GM23248 (cell line): ENCODE measurements at regions not wholly inside any gene's neighbourhood (a gene's known extent, or its start where the extent isn't known, plus 50 kb on each side); places are given as distances from the start of the nearest gene placed in this dataset.

Source experiments
- DNase-seq: peaks from one replicate; pipeline ENCODE4 v3.0.0-alpha.2; 2015
- H2AFZ ChIP-seq: fragments of 200-600 bp; sonication (generic); 2 replicates; pipeline ENCODE4 v1.6.1; 2016; ENCODE audit warnings: antibody characterized with exemption
- H3F3A ChIP-seq: fragments of 200-600 bp; sonication (generic); 2 replicates; pipeline ENCODE4 v1.6.1; 2016; ENCODE audit warnings: mild to moderate bottlenecking, antibody characterized with exemption, mixed run types; ENCODE audit not compliant: insufficient read depth
- H3K27ac ChIP-seq: fragments of 200-600 bp; sonication (generic); 2 replicates; pipeline ENCODE4 v1.5.1; 2016; ENCODE audit warnings: mild to moderate bottlenecking
- H3K27me3 ChIP-seq: fragments of 200-600 bp; sonication (generic); replicated peaks from 2 replicates; pipeline ENCODE4 v1.6.1; 2016; ENCODE audit warnings: mild to moderate bottlenecking; ENCODE audit not compliant: insufficient read depth
- H3K36me3 ChIP-seq: fragments of 200-600 bp; sonication (generic); 2 replicates; pipeline ENCODE4 v1.6.1; 2016; ENCODE audit warnings: low read depth, mild to moderate bottlenecking
- H3K4me1 ChIP-seq: fragments of 200-600 bp; sonication (generic); 2 replicates; pipeline ENCODE4 v1.6.1; 2016; ENCODE audit warnings: mild to moderate bottlenecking; ENCODE audit not compliant: insufficient read depth
- H3K4me2 ChIP-seq: fragments of 200-600 bp; sonication (generic); one replicate; pipeline ENCODE4 v1.6.1; 2016; ENCODE audit warnings: mild to moderate bottlenecking; ENCODE audit not compliant: unreplicated experiment
- H3K4me3 ChIP-seq: fragments of 200-600 bp; sonication (generic); 2 replicates; pipeline ENCODE4 v1.5.1; 2016; ENCODE audit warnings: mild to moderate bottlenecking
- H3K79me2 ChIP-seq: fragments of 200-600 bp; sonication (generic); 2 replicates; pipeline ENCODE4 v1.6.1; 2016; ENCODE audit warnings: mild to moderate bottlenecking; ENCODE audit not compliant: insufficient read depth
- H3K9ac ChIP-seq: fragments of 200-600 bp; sonication (generic); 2 replicates; pipeline ENCODE4 v1.6.1; 2016; ENCODE audit warnings: mild to moderate bottlenecking
- H3K9me2 ChIP-seq: fragments of 200-600 bp; sonication (generic); 2 replicates; pipeline ENCODE4 v1.6.1; 2016; ENCODE audit warnings: mixed run types, mild to moderate bottlenecking, moderate library complexity; ENCODE audit not compliant: insufficient read depth
- H3K9me3 ChIP-seq: fragments of 200-600 bp; sonication (generic); one replicate; pipeline ENCODE4 v1.6.1; 2017; ENCODE audit warnings: low read depth
- H4K20me1 ChIP-seq: fragments of 200-600 bp; sonication (generic); 2 replicates; pipeline ENCODE4 v1.6.0; 2016; ENCODE audit not compliant: insufficient read depth
- EZH2 ChIP-seq: fragments of 200-600 bp; sonication (generic); IDR thresholded peaks from 2 replicates; pipeline ENCODE4 v1.6.1; 2018; ENCODE audit warnings: antibody characterized with exemption, mild to moderate bottlenecking; ENCODE audit not compliant: insufficient read depth, poor library complexity, severe bottlenecking
- EZH2phosphoT487 ChIP-seq: fragments of 200-600 bp; sonication (generic); IDR thresholded peaks from 2 replicates; pipeline ENCODE4 v1.6.1; 2018; ENCODE audit warnings: antibody characterized with exemption, moderate library complexity, mild to moderate bottlenecking, low read depth; ENCODE audit not compliant: insufficient read depth
- WGBS, 2 experiments: methylation state at CpG; one replicate each; pipeline ENCODE4 v1.1.6; 2015 to 2017; ENCODE audit warnings: low lambda C conversion rate in 2 of 2, low coverage in 1 of 2; ENCODE audit errors: missing lambda C conversion rate in 2 of 2; 5-methylcytosine and 5-hydroxymethylcytosine counted together
- in situ Hi-C: fragments of 300-500 bp; cut with MboI; formaldehyde crosslinking; loops from 2 replicates; pipeline ENCODE4 v1.15.0; 2020

GRCh38 chr5:146986469-146986868 is 107.9 kb upstream of the PPP2R2B start:
- TF ChIP-seq EZH2phosphoT487 (no peak), EZH2 (no peak)
- in situ Hi-C loops = no loop called here
- Histone ChIP-seq H3K9me2 (no peaks in the 10 kb centered on the region), H3K79me2 (no peaks in the 10 kb centered on the region), H4K20me1 (no peaks in the 10 kb centered on the region), H2AFZ (no peak overlapping the region), H3K4me2 (no peak overlapping the region), H3K27ac (no peak overlapping the region), H3K36me3 (no peaks in the 10 kb centered on the region), H3K4me3 (no peak overlapping the region), H3K9me3 (no peaks in the 10 kb centered on the region), H3K27me3 (no peaks in the 10 kb centered on the region), H3F3A (no peaks in the 10 kb centered on the region), H3K4me1 (no peaks in the 10 kb centered on the region), H3K9ac (no peak overlapping the region)
- 19 to 26% methylated on average over 1 of the region's 1 CpG for WGBS, 2 experiments
- no peak for DNase-seq

GRCh38 chr5:146993876-146994530 is 115.4 kb upstream of the PPP2R2B start:
- no peak overlapping the region for H3K27ac ChIP-seq

GRCh38 chr5:146995878-146996277 is 117.3 kb upstream of the PPP2R2B start:
- Histone ChIP-seq H4K20me1 (no peaks in the 10 kb centered on the region), H3K9ac (no peak overlapping the region), H3K27me3 (no peaks in the 10 kb centered on the region), H3K4me2 (no peak overlapping the region), H3K9me2 (no peaks in the 10 kb centered on the region), H3K79me2 (no peaks in the 10 kb centered on the region), H3F3A (no peaks in the 10 kb centered on the region), H3K4me3 (no peak overlapping the region), H2AFZ (no peak overlapping the region), H3K36me3 (no peaks in the 10 kb centered on the region), H3K4me1 (no peaks in the 10 kb centered on the region), H3K27ac (no peak overlapping the region), H3K9me3 (no peaks in the 10 kb centered on the region)
- TF ChIP-seq EZH2 (no peak), EZH2phosphoT487 (no peak)
- 6% methylated on average over 1 of the region's 1 CpG for WGBS, 2 experiments
- no peak for DNase-seq
- in situ Hi-C loops = no loop called here

More at GRCh38 chr5:146993876-146994530, 115.4 kb upstream of the PPP2R2B start:
- in situ Hi-C loops = no loop called here
- DNase-seq = peak; percentile 14
- Histone ChIP-seq H3K9me3 (no peaks in the 10 kb centered on the region), H2AFZ (no peak overlapping the region), H3K9ac (no peak overlapping the region), H3K36me3 (no peaks in the 10 kb centered on the region), H3K4me2 (no peak overlapping the region), H3K4me1 (no peaks in the 10 kb centered on the region), H4K20me1 (no peaks in the 10 kb centered on the region), H3F3A (no peaks in the 10 kb centered on the region), H3K9me2 (no peaks in the 10 kb centered on the region), H3K79me2 (no peaks in the 10 kb centered on the region), H3K4me3 (no peak overlapping the region), H3K27me3 (no peaks in the 10 kb centered on the region)
- no peak for TF ChIP-seq EZH2phosphoT487
- TF ChIP-seq EZH2 = no peak
- WGBS, 2 experiments = 24 to 30% methylated on average over 4 of the region's 4 CpGs

GRCh38 chr5:147015405-147015804 is 136.8 kb upstream of the PPP2R2B start:
- Histone ChIP-seq H2AFZ (no peak overlapping the region), H3K4me3 (no peak overlapping the region), H3K79me2 (no peaks in the 10 kb centered on the region), H3K27me3 (no peaks in the 10 kb centered on the region), H3K27ac (no peak overlapping the region), H3K36me3 (no peaks in the 10 kb centered on the region), H4K20me1 (no peaks in the 10 kb centered on the region), H3K9me3 (no peaks in the 10 kb centered on the region), H3K9me2 (no peaks in the 10 kb centered on the region), H3K4me1 (no peaks in the 10 kb centered on the region), H3K4me2 (no peak overlapping the region), H3F3A (no peaks in the 10 kb centered on the region), H3K9ac (no peak overlapping the region)
- in situ Hi-C loops = no loop called here
- 19 to 26% methylated on average over 3 of the region's 3 CpGs for WGBS, 2 experiments
- TF ChIP-seq EZH2phosphoT487 = no peak
- TF ChIP-seq EZH2 = no peak
- DNase-seq = no peak
